DMS153 (cell line): ENCODE measurements at regions not wholly inside any gene's neighbourhood (a gene's known extent, or its start where the extent isn't known, plus 50 kb on each side); places are given as distances from the start of the nearest gene placed in this dataset.
A peak's percentile ranks its signal among the peaks of the same experiment; 100 is the strongest.

ENCODE experiments used
- DNase-seq: peaks from one replicate; lab custom pipeline; 2025; lab: John Stamatoyannopoulos, UW

DNA sequence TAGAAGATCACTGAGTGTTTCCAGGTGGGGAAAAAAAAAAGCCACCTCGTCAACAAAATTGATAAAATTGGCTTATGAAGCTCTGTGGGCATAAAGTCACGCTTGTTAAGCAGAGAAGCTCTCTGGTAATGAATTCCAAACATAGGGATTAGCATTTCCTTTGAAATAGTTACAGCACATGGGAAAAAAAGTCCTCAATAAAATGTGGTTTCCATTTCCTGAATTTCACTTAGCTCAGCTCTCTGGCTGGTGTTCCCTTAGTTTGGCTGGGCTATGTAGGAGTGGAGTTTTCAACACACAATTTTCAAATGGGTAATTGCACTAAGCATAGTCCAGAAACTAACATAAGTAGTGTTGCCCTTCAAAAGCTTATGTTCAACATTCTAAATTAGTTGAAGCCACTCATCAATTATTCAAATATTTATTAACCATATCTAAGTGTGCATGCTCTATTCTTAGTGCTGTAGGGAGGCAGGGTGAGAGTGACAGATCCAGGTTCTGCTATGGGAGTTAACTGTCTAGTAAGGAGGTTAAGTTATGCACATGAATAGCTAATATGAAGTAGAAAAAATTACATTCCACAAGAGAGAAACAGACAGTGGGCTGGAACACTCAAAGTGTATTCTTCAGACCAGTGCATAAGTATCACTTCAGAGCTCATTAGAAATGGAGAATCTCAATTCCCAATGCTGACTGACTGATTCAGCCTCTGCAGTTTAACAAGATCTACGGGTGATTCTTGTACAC is 445.7 kb downstream of the SMARCA1 start:
- no peak for DNase-seq

- no peak for DNase-seq
These were observed 451.9 kb downstream of the SMARCA1 start for GRCh38 chrX:129071390-129071789.

DNA sequence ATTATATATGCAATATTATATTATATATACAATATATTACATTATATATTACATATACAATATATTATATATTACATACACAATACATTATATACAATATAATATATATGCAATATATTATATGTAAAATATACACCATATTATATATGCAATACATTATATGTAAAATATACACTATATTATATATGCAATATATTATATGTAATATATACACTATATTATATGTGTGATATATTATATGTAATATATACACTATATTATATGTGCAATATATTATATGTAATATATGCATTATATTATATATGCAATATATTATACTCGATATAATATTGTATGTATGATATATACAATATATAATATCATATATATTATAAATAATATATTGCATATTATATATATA is 457.4 kb downstream of the SMARCA1 start:
- DNase-seq = no peak

- DNase-seq = no peak
These were observed 464.9 kb downstream of the SMARCA1 start for GRCh38 chrX:129058405-129058804.

- no peak for DNase-seq
These were observed 480.2 kb downstream of the SMARCA1 start for GRCh38 chrX:129043138-129043537.

- no peak for DNase-seq
These were observed 482.0 kb downstream of the SMARCA1 start for GRCh38 chrX:129041319-129041718.

- no peak for DNase-seq
These were observed 483.2 kb downstream of the SMARCA1 start for GRCh38 chrX:129040124-129040523.

GRCh38 chrX:129039176-129039575 is 484.1 kb downstream of the SMARCA1 start:
- DNase-seq = no peak

DNA sequence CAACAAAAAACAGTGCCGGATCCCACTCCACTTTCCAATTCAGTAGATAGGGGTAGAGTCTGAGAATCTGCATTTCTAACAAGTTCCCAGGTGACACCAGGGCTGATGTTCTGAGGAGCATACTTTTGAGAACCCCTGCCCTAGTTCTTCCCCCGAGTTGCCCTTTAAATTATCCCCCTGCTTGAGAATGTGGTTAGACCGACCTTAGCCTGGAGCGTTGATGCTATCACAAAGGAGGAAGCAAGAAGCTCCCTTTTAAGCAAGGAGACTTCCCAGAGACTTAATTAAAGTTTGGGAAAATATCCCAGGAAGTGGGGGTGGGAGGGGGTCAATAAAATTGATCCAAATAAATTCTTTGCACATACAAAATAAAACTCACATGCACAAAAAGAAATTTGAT is 485.9 kb downstream of the SMARCA1 start:
- DNase-seq = no peak

GRCh38 chrX:129035180-129035579 is 488.1 kb downstream of the SMARCA1 start:
- no peak for DNase-seq

GRCh38 chrX:129034196-129034595 is 489.1 kb downstream of the SMARCA1 start:
- no peak for DNase-seq

- no peak for DNase-seq
These were observed 497.1 kb downstream of the SMARCA1 start for GRCh38 chrX:129026202-129026601.

DNA sequence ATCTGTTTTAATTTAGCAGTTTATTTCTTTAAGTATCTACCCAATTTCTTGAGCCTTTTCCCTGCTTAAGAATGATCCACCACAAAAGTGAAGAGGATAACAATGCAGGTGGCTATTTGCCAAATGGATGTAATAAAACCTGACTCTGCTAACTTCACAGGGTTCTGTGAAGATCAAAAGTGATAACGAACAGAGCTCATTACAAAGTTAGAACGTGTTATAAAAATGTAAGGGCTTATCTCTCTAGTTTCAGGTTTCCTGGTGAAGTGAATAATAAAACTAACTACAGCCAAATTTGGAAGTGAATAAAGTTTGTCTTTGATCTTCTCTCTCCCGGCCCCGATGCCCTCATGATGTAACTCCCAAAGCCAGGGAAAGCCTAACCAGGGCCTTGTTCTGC is 497.9 kb downstream of the SMARCA1 start:
- DNase-seq = no peak

DNA sequence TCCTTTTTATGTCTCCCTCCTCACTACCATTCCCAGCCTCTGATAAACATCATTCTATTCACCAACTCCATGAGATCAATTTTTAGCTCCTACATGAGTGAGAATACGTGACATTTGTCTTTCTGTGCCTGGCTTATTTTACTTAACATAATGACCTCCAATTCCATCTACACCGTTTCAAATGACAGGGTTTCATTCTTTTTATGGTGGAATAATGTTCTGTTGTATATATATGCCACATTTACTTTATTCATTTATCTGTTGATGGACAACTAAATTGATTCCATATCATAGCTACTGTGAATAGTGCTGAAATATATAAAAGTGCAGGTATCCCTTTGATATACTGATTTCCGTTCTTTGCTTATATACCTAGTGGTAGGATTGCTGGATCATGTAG is 503.9 kb downstream of the SMARCA1 start:
- no peak for DNase-seq

- no peak for DNase-seq
These were observed 507.9 kb downstream of the SMARCA1 start for GRCh38 chrX:129015381-129015780.

DNA sequence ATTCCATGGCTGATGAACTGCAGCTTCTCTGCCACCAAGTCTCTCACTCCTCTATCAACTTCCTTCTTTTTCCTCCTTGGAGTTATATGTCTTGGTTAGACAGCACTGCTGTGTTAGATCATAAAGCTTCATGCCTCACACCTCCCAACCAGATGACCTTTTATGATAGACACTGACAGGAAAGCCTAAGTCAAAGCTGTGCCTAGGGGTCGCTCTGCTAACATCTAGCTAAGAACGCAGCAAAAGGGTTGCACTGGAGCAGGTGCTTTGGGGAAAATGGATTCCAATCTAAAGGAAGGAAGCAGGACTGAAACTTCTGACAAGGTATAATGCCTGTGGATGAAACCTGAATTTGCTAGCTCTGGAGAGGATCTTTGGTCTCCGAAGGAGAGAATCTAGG is 509.7 kb downstream of the SMARCA1 start:
- DNase-seq = no peak

GRCh38 chrX:129007631-129008030 is 515.7 kb downstream of the SMARCA1 start:
- no peak for DNase-seq

- DNase-seq = no peak
These were observed 516.8 kb downstream of the SMARCA1 start for GRCh38 chrX:129006491-129006890.

- peak; percentile 19 for DNase-seq
These were observed 522.5 kb downstream of the SMARCA1 start for GRCh38 chrX:129000797-129001196.

DNA sequence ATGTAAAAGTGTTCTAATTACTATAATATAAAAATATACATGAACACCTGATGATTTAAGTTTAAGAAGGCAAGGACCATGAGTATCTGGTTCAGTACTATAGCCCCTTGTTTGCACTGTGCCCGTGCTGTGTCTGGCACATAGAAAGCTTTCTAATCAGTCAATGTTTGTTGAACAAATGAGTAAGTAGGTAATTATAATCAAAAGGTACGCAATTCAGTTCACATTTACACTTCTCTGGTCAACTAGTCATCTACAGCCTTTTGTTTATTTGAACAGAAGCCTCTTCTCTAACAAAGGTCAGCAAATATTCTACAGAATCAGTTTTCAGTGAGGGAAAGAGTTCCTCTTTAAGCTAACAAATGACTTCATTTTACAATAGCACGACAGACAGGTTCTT is 523.3 kb downstream of the SMARCA1 start:
- DNase-seq = peak; percentile 97

DNA sequence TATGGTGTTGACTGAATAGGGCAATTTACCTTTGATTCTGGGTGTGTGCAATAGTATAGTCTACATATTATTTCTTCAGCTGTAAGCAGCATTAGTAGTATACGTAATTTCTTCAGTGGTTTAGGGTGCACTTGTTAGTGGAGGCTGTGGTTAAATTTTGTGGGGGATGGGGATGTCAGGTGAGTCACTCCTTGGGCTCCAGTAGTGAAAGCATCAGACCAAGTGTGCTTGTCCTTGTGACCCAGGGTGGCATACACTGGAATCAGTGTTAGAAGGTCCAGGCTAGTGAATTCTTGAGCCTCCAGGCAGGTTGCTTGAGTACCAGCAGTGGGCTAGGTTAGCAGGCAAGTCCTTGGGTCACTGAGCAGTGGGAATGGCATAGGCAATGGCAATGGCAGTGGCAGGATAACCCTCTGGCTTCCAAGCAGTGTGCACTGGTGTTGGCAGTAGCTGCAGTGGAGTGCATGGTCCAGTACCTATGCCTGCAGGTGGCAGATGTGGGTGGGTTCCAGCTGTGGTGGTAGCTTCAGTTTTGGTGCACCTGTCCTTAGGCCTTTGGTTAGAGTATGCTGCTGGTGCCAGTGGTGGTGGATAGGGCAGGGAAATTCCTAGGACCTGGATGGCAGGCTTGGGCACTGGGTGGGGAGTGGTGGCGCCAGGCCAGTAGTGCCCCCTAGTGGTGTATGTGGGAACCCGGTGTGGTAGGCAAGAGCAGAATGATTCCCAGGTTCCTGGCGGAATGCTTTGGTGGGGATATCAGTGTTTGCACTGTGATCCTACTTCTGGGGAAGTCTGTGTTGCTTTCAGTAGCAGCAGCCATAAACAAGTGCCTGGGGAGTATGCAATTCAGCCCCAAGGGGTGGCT is 531.0 kb downstream of the SMARCA1 start:
- no peak for DNase-seq

DNA sequence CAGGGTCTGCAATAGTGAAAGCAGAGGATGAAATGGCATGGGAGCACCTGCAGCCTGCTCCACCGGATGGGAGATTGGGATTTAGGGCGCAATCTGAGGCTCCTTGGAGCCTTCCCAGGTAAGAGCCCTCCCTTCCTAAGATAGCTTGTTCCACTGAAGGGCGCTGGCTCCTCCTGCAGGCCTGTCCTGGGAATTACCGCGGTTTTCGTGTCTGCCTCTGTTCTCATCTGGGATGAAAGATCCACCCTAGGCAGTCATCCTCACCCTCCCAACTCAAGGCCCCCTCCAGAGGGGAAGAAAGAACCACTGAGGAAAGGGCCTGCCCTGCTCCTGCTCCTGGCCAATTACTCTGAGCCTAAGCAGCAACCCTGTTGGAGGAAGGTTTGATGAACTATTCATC is 547.5 kb downstream of the SMARCA1 start:
- DNase-seq = peak; percentile 52

- DNase-seq = no peak
These were observed 550.3 kb downstream of the SMARCA1 start for GRCh38 chrX:128973033-128973432.
